ENCODE measurements at regions not wholly inside any gene's neighbourhood (a gene's known extent, or its start where the extent isn't known, plus 50 kb on each side); places are given as distances from the start of the nearest gene placed in this dataset.

DNA sequence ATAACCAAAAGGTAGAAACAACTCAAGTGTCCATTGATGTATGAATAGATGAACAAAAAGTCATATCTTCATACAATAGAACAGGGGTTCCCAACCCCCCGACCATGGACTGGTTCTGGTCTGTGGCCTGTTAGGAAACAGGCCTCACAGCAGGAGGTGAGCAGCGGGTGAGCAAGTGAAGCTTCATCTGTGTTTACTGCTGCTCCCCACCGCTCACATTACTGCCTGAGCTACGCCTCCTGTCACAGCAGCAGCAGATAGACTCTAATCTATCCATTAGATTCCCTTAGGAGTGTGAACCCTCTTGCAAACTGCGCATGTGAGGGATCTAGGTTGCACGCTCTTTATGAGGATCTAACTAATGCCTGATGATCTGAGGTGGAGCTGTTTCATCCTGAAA, 478.0 kb downstream of the BRINP1 start:
- ATAC-seq, result no peak
- no peaks in the 10 kb centered on the region for H3K4me1 Mint-ChIP-seq (ENCODE audit: low read depth)
- H3K4me3 Mint-ChIP-seq, result no peak overlapping the region
- DNase-seq, result no peak
- H3K9me3 Mint-ChIP-seq (ENCODE audit: insufficient read depth), result peaks cover 6% of the 10 kb centered on the region
- H3K36me3 Mint-ChIP-seq (ENCODE audit: low read depth), result no peaks in the 10 kb centered on the region
- ChIA-PET POLR2A (no interaction called here), CTCF (no interaction called here)
- H3K27me3 Mint-ChIP-seq (ENCODE audit: low read depth), result no peaks in the 10 kb centered on the region
- no peak overlapping the region for H3K27ac Mint-ChIP-seq

- Mint-ChIP-seq H3K4me1 (ENCODE audit: low read depth) (no peaks in the 10 kb centered on the region), H3K27me3 (ENCODE audit: low read depth) (no peaks in the 10 kb centered on the region), H3K9me3 (ENCODE audit: insufficient read depth) (peaks cover 9% of the 10 kb centered on the region), H3K27ac (no peak overlapping the region), H3K4me3 (no peak overlapping the region), H3K36me3 (ENCODE audit: low read depth) (no peaks in the 10 kb centered on the region)
- no peak for ATAC-seq
- ChIA-PET CTCF (no interaction called here), POLR2A (no interaction called here)
- no peak for DNase-seq
Observed at GRCh38 chr9:118896324-118897000, 472.8 kb downstream of the BRINP1 start.

DNA sequence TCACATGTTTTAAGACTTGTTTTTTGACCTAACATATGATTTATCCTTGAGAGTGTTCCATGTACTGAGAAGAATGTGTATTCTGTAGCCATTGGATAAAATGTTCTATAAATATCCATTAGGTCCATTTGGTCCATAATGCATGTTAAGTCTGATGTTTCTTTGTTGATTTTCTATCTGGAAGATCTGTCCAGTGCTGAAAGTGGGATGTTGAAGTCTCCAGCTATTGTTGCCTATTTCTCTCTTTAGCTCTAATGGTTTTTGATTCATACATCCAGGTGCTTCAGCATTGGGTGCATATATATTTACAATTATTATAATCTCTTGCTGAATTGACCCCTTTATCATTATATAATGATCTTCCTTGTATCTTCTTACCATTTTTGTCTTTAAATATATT, 451.1 kb downstream of the BRINP1 start:
- H3K4me1 Mint-ChIP-seq (ENCODE audit: low read depth), result no peaks in the 10 kb centered on the region
- no peaks in the 10 kb centered on the region for H3K27me3 Mint-ChIP-seq (ENCODE audit: low read depth)
- CTCF ChIA-PET, result no interaction called here
- H3K9me3 Mint-ChIP-seq (ENCODE audit: insufficient read depth), result peaks cover 9% of the 10 kb centered on the region
- H3K4me3 Mint-ChIP-seq, result no peak overlapping the region
- H3K27ac Mint-ChIP-seq, result no peak overlapping the region
- H3K36me3 Mint-ChIP-seq (ENCODE audit: low read depth), result no peaks in the 10 kb centered on the region
- POLR2A ChIA-PET, result no interaction called here
- no peak for DNase-seq
- no peak for ATAC-seq

DNA sequence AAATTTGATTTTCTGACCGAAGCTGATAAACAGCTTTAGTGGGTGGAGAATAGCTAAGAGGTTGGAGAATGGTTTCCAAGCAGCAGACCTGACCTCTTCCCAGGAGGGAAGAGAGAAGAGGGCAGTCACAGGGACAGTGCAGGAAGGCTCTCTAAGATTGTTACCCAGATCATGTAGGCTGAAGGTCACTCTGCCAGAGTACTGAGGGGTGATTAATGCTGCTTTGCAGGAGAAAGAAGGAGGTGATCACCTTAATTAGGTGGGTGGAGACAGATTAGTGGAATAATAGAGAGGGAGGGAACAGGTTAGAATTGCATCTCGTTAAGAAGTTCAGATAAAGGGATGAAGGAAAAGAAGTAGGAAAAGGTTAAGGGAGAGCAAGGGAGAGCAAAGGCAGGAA, 440.5 kb downstream of the BRINP1 start:
- no peak for ATAC-seq
- H3K36me3 Mint-ChIP-seq (ENCODE audit: low read depth), result no peaks in the 10 kb centered on the region
- no peak overlapping the region for H3K27ac Mint-ChIP-seq
- no peaks in the 10 kb centered on the region for H3K27me3 Mint-ChIP-seq (ENCODE audit: low read depth)
- peaks cover 2% of the 10 kb centered on the region for H3K9me3 Mint-ChIP-seq (ENCODE audit: insufficient read depth)
- POLR2A ChIA-PET, result no interaction called here
- no peak for DNase-seq
- H3K4me3 Mint-ChIP-seq, result no peak overlapping the region
- CTCF ChIA-PET, result no interaction called here
- no peaks in the 10 kb centered on the region for H3K4me1 Mint-ChIP-seq (ENCODE audit: low read depth)

GRCh38 chr9:118929287-118929686, 439.9 kb downstream of the BRINP1 start:
- DNase-seq (no peak), ATAC-seq (no peak)
- Mint-ChIP-seq H3K36me3 (ENCODE audit: low read depth) (no peaks in the 10 kb centered on the region), H3K9me3 (ENCODE audit: insufficient read depth) (peaks cover 2% of the 10 kb centered on the region), H3K4me3 (no peak overlapping the region), H3K27ac (no peak overlapping the region), H3K27me3 (ENCODE audit: low read depth) (no peaks in the 10 kb centered on the region), H3K4me1 (ENCODE audit: low read depth) (no peaks in the 10 kb centered on the region)
- POLR2A ChIA-PET, result no interaction called here
- CTCF ChIA-PET, result no interaction called here

GRCh38 chr9:118931941-118932340, 437.3 kb downstream of the BRINP1 start:
- ATAC-seq (no peak), DNase-seq (no peak)
- ChIA-PET CTCF (no interaction called here), POLR2A (no interaction called here)
- Mint-ChIP-seq H3K27me3 (ENCODE audit: low read depth) (no peaks in the 10 kb centered on the region), H3K4me1 (ENCODE audit: low read depth) (no peaks in the 10 kb centered on the region), H3K27ac (no peak overlapping the region), H3K9me3 (ENCODE audit: insufficient read depth) (peaks cover 2% of the 10 kb centered on the region), H3K36me3 (ENCODE audit: low read depth) (no peaks in the 10 kb centered on the region), H3K4me3 (no peak overlapping the region)

DNA sequence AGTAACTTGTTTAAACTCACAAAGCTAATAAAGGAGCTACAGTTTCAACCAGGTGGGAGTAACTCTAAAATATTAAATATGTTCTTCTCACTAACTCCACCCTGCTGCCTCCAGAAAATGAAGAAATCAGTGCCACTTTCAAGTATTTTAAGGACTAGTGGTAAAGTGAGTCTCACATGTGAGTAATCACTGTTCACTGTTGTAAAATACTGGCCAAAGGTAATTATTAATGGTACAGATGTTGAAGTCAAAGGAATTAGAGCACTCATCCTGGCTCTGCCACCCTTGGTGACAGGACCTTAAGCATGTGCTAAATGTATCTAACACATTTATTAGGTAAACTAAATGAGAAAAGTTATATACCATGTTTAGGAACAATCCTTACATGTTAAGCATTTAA, 430.7 kb downstream of the BRINP1 start:
- H3K36me3 Mint-ChIP-seq (ENCODE audit: low read depth), result no peaks in the 10 kb centered on the region
- no peak overlapping the region for H3K4me3 Mint-ChIP-seq
- no peaks in the 10 kb centered on the region for H3K9me3 Mint-ChIP-seq (ENCODE audit: insufficient read depth)
- no peak for DNase-seq
- POLR2A ChIA-PET, result no interaction called here
- H3K4me1 Mint-ChIP-seq (ENCODE audit: low read depth), result no peaks in the 10 kb centered on the region
- ATAC-seq, result no peak
- no peak overlapping the region for H3K27ac Mint-ChIP-seq
- CTCF ChIA-PET, result no interaction called here
- H3K27me3 Mint-ChIP-seq (ENCODE audit: low read depth), result no peaks in the 10 kb centered on the region

DNA sequence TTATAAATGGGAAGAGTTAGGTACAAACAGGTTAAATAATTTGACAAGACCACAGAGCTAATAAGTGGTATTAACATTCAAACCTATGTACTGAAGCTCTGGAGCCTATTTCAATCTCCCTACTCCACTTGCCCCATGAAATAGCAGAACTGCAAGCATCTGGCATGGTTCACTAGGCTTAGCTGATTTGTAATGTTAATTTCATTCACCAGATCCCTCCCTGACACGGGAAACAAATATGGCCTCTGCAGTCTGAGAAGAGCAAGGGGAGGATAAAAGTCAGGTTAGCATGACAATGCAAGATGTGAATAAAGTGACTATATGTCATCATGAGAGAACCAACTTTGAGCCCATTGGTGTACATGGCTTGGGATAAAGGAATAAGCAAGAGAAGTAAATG, 428.8 kb downstream of the BRINP1 start:
- Mint-ChIP-seq H3K27me3 (ENCODE audit: low read depth) (no peaks in the 10 kb centered on the region), H3K27ac (no peak overlapping the region), H3K9me3 (ENCODE audit: insufficient read depth) (no peaks in the 10 kb centered on the region), H3K4me1 (ENCODE audit: low read depth) (no peaks in the 10 kb centered on the region), H3K4me3 (no peak overlapping the region), H3K36me3 (ENCODE audit: low read depth) (no peaks in the 10 kb centered on the region)
- CTCF ChIA-PET, result no interaction called here
- POLR2A ChIA-PET, result interaction anchor here (0.6 kb wide), 1 partner anchor 41 kb away, joined by 3 read pairs; no protein-coding TSS in a partner anchor
- DNase-seq (no peak), ATAC-seq (no peak)

- Mint-ChIP-seq H3K4me3 (no peak overlapping the region), H3K27me3 (ENCODE audit: low read depth) (no peaks in the 10 kb centered on the region), H3K4me1 (ENCODE audit: low read depth) (no peaks in the 10 kb centered on the region), H3K9me3 (ENCODE audit: insufficient read depth) (peaks cover 8% of the 10 kb centered on the region), H3K27ac (no peak overlapping the region), H3K36me3 (ENCODE audit: low read depth) (no peaks in the 10 kb centered on the region)
- ChIA-PET CTCF (no interaction called here), POLR2A (no interaction called here)
- ATAC-seq (no peak), DNase-seq (no peak)
Observed at GRCh38 chr9:118946669-118947068, 422.6 kb downstream of the BRINP1 start.

DNA sequence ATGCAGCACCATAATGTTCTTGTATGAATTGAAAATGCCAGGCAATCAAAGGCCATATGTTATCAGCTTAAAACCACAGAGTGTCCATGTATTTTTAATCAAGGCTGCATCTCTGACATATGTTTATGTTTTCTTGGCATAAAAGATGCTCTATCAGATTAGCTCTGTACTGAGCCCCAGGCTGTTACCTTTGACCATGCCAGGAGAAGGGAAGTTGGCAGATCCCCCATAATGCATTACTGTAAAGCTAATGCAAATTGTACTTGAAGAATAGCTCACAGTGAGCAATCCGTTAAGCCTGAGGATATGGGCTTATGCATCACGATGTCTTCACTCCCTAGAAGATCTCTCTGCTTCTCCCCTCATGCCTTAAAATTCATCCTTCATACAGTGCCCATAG, 414.4 kb downstream of the BRINP1 start:
- POLR2A ChIA-PET, result no interaction called here
- CTCF ChIA-PET, result no interaction called here
- Mint-ChIP-seq H3K36me3 (ENCODE audit: low read depth) (no peaks in the 10 kb centered on the region), H3K4me3 (no peak overlapping the region), H3K9me3 (ENCODE audit: insufficient read depth) (no peaks in the 10 kb centered on the region), H3K27me3 (ENCODE audit: low read depth) (no peaks in the 10 kb centered on the region), H3K4me1 (ENCODE audit: low read depth) (no peaks in the 10 kb centered on the region), H3K27ac (no peak overlapping the region)
- no peak for ATAC-seq
- no peak for DNase-seq

GRCh38 chr9:118957585-118957984, 411.6 kb downstream of the BRINP1 start:
- DNase-seq (no peak), ATAC-seq (no peak)
- Mint-ChIP-seq H3K27ac (no peak overlapping the region), H3K4me1 (ENCODE audit: low read depth) (no peaks in the 10 kb centered on the region), H3K4me3 (no peak overlapping the region), H3K27me3 (ENCODE audit: low read depth) (no peaks in the 10 kb centered on the region), H3K9me3 (ENCODE audit: insufficient read depth) (no peaks in the 10 kb centered on the region), H3K36me3 (ENCODE audit: low read depth) (no peaks in the 10 kb centered on the region)
- POLR2A ChIA-PET, result no interaction called here
- CTCF ChIA-PET, result no interaction called here

DNA sequence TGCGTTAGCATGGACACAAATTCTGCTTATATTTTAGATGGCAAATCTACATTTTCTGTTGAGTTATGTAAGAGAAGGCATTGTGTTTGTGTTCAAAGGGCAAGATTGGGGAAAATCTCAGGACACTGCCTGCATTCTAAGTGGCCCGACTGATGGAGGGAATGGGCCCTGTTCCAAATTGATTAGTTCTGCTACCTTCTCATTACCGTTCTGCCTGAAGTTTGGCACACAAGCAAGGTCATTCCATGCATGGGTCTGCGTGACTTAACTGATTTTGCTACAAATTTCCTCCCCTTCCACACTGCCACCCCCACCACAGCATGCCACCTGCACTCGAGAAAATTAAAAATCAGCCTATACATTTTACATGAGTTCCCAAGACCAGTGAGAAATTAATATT, 409.9 kb downstream of the BRINP1 start:
- ChIA-PET CTCF (no interaction called here), POLR2A (no interaction called here)
- Mint-ChIP-seq H3K4me1 (ENCODE audit: low read depth) (no peaks in the 10 kb centered on the region), H3K9me3 (ENCODE audit: insufficient read depth) (no peaks in the 10 kb centered on the region), H3K4me3 (no peak overlapping the region), H3K27ac (no peak overlapping the region), H3K27me3 (ENCODE audit: low read depth) (no peaks in the 10 kb centered on the region), H3K36me3 (ENCODE audit: low read depth) (no peaks in the 10 kb centered on the region)
- ATAC-seq (no peak), DNase-seq (no peak)

DNA sequence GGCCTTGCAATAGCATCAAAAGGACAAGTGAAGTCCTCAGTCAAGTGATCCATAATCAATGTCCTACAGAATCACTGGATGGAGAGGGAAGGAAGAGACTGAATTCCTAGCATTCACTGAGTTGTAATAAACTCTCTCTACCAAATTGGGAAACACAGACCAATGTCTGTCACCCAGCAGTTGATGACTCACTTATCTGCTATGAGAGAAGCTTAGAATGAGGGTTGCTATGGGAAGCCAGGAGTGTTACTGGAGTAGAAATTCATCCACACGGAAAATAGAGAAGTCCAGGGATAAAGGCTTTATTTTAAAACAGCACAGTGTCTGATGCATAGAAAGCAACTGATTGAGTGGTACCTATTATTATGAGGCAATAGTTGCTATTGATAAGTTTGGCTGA, 407.4 kb downstream of the BRINP1 start:
- Mint-ChIP-seq H3K4me1 (ENCODE audit: low read depth) (no peaks in the 10 kb centered on the region), H3K4me3 (no peak overlapping the region), H3K9me3 (ENCODE audit: insufficient read depth) (no peaks in the 10 kb centered on the region), H3K27ac (no peak overlapping the region), H3K36me3 (ENCODE audit: low read depth) (no peaks in the 10 kb centered on the region), H3K27me3 (ENCODE audit: low read depth) (no peaks in the 10 kb centered on the region)
- ATAC-seq (no peak), DNase-seq (no peak)
- CTCF ChIA-PET, result no interaction called here
- POLR2A ChIA-PET, result no interaction called here

Measured in activated CD8-positive, alpha-beta T cell treated with anti-CD3 and anti-CD28 coated beads, Interleukin-2, amount 10 ng/mL, durations not matched to agents 7 days and 5 days (primary cell).